ENCODE measurements at regions not wholly inside any gene's neighbourhood (a gene's known extent, or its start where the extent isn't known, plus 50 kb on each side); places are given as distances from the start of the nearest gene placed in this dataset.
"Not testable (repeated sequence)": the region's sequence is repeated elsewhere in the genome, so short reads cannot be mapped to it uniquely, and the experiment has no call there.

GRCh38 chr16:54985156-54985555 is 54.5 kb downstream of the IRX5 start:
- DNase-seq (ENCODE audit: low spot score) = no peak

GRCh38 chr16:54985668-54986067 is 55.0 kb downstream of the IRX5 start:
- DNase-seq (ENCODE audit: low spot score) = no peak

- no peak for DNase-seq (ENCODE audit: low spot score)
Observed at GRCh38 chr16:54986409-54986808, 55.7 kb downstream of the IRX5 start.

- DNase-seq (ENCODE audit: low spot score) = no peak
Observed at GRCh38 chr16:54987081-54987480, 56.4 kb downstream of the IRX5 start.

- DNase-seq (ENCODE audit: low spot score) = no peak
Observed at GRCh38 chr16:54991525-54991924, 60.9 kb downstream of the IRX5 start.

GRCh38 chr16:54991946-54992345 is 61.3 kb downstream of the IRX5 start:
- DNase-seq (ENCODE audit: low spot score) = not testable (repeated sequence)

- DNase-seq (ENCODE audit: low spot score) = no peak
Observed at GRCh38 chr16:54993106-54993895, 62.6 kb downstream of the IRX5 start.

- DNase-seq (ENCODE audit: low spot score) = no peak
Observed at GRCh38 chr16:54996186-54996585, 65.5 kb downstream of the IRX5 start.

GRCh38 chr16:54998834-54999233 is 68.2 kb downstream of the IRX5 start:
- DNase-seq (ENCODE audit: low spot score) = no peak

- no peak for DNase-seq (ENCODE audit: low spot score)
Observed at GRCh38 chr16:54999481-54999880, 68.8 kb downstream of the IRX5 start.

GRCh38 chr16:55000595-55000994 is 69.9 kb downstream of the IRX5 start:
- DNase-seq (ENCODE audit: low spot score) = no peak

GRCh38 chr16:55001931-55002330 is 71.3 kb downstream of the IRX5 start:
- no peak for DNase-seq (ENCODE audit: low spot score)

GRCh38 chr16:55002419-55002818 is 71.8 kb downstream of the IRX5 start:
- DNase-seq (ENCODE audit: low spot score) = no peak

- no peak for DNase-seq (ENCODE audit: low spot score)
Observed at GRCh38 chr16:55003306-55003705, 72.6 kb downstream of the IRX5 start.

- no peak for DNase-seq (ENCODE audit: low spot score)
Observed at GRCh38 chr16:55003916-55004315, 73.3 kb downstream of the IRX5 start.

GRCh38 chr16:55007504-55007903 is 76.8 kb downstream of the IRX5 start:
- DNase-seq (ENCODE audit: low spot score) = no peak

- DNase-seq (ENCODE audit: low spot score) = no peak
Observed at GRCh38 chr16:55008836-55009510, 78.3 kb downstream of the IRX5 start.

- DNase-seq (ENCODE audit: low spot score) = no peak
Observed at GRCh38 chr16:55009581-55009980, 78.9 kb downstream of the IRX5 start.

- no peak for DNase-seq (ENCODE audit: low spot score)
Observed at GRCh38 chr16:55010492-55011160, 80.0 kb downstream of the IRX5 start.

GRCh38 chr16:55012362-55012761 is 81.7 kb downstream of the IRX5 start:
- DNase-seq (ENCODE audit: low spot score) = no peak

GRCh38 chr16:55012793-55013192 is 82.1 kb downstream of the IRX5 start:
- DNase-seq (ENCODE audit: low spot score) = no peak

- DNase-seq (ENCODE audit: low spot score) = no peak
Observed at GRCh38 chr16:55014022-55014421, 83.4 kb downstream of the IRX5 start.

Data from AG08396 (cell line).